Heart left ventricle (tissue), 16 donors: ENCODE measurements at regions not wholly inside any gene's neighbourhood (a gene's known extent, or its start where the extent isn't known, plus 50 kb on each side); places are given as distances from the start of the nearest gene placed in this dataset.

Source experiments
- ATAC-seq, 4 donors: fragments of 200-7000 bp; cut with Tn5 transposase; one replicate each; pipeline ENCODE4 v1.9.1; 2020 to 2022; ENCODE audit warnings: moderate library complexity in 4 of 4, mild to moderate bottlenecking in 3 of 4, moderate number of reproducible peaks in 1 of 4
- DNase-seq, 5 donors: peaks; one replicate each; pipeline ENCODE4 v3.0.0-alpha.2; 2020
- H3K27ac ChIP-seq, 12 donors: fragments of 200-600 bp; sonication (generic) in 4 of 12; one replicate each; pipeline versions ENCODE4 v1.5.0 to v1.8.0; 2016 to 2022; ENCODE audit warnings: mild to moderate bottlenecking in 2 of 12
- H3K27me3 ChIP-seq, 9 donors: fragments of 200-600 bp; sonication (generic) in 2 of 9; one replicate each; pipeline versions ENCODE4 v1.5.1 to v1.8.0; 2016 to 2022; ENCODE audit warnings: mild to moderate bottlenecking in 3 of 9
- H3K36me3 ChIP-seq, 9 donors: fragments of 200-600 bp; sonication (generic) in 2 of 9; one replicate each; pipeline versions ENCODE4 v1.5.0 to v1.8.0; 2018 to 2022; ENCODE audit warnings: mild to moderate bottlenecking in 2 of 9
- H3K4me1 ChIP-seq, 12 donors: fragments of 200-600 bp; sonication (generic) in 4 of 12; one replicate each; pipeline versions ENCODE4 v1.5.0 to v1.8.0; 2016 to 2022; ENCODE audit warnings: mild to moderate bottlenecking in 3 of 12
- H3K4me3 ChIP-seq, 12 donors: fragments of 200-600 bp; sonication (generic) in 4 of 12; one replicate each; pipeline versions ENCODE4 v1.5.0 to v1.8.0; 2017 to 2022; ENCODE audit warnings: mild to moderate bottlenecking in 9 of 12, moderate library complexity in 4 of 12
- H3K9me3 ChIP-seq, 12 donors: fragments of 200-600 bp; sonication (generic) in 4 of 12; one replicate each; pipeline versions ENCODE4 v1.5.0 to v1.8.0; 2016 to 2022; ENCODE audit warnings: mild to moderate bottlenecking in 1 of 12
- POLR2A ChIP-seq, 2 donors: fragments of 450-650 bp; IDR thresholded peaks; one replicate each; pipeline ENCODE4 v1.6.1; 2017; ENCODE audit warnings: antibody characterized with exemption in 2 of 2, mild to moderate bottlenecking in 2 of 2, moderate library complexity in 2 of 2
- WGBS, 4 donors: extraction: QIAGEN DNeasy Blood & Tissue Kit in 2 of 4; methylation state at CpG; one replicate each; pipeline versions ENCODE4 v1.1.5 to v1.1.7; 2013 to 2018; 5-methylcytosine and 5-hydroxymethylcytosine counted together
- intact Hi-C, 10 donors: fragments of 100-400 bp; cut with DNase I; formaldehyde crosslinking; loops; one replicate each; pipeline versions ENCODE4 v1.11.1 to v1.14.2; 2022
- TF ChIP-seq, protein P1 (sequence below), 12 donors: fragments of 200-600 bp; sonication (generic) in 4 of 12; IDR thresholded peaks; one replicate each; pipeline versions ENCODE4 v1.5.0 to v1.8.0; 2018 to 2022; ENCODE audit warnings: antibody characterized with exemption in 12 of 12, mild to moderate bottlenecking in 5 of 12
- donor health status: ischemic (EF 13 %, LVEDD 7.1; RV severe dilation, severe dysfunction).
- donor health status: healthy with polysubstance abuse.
- donor health status: DM: no; HTN: yes; CAD: no.
- donor health status: DM: no; HTN: no; CAD: no.
- donor health status: ischemic (EF 25% LVEDD 6.9; RV normal size, moderate dysfunction).
- donor health status: ischemic (EF 25% LVEDD 5.7; RV mildly dilated, moderate dysfunction).
- donor health status: healthy.
- donor health status: DM: yes; HTN: yes; CAD: no.
- donor health status: ischemic (EF 35%, LVEDD 5.7; RV mildly dilated, moderate dysfunction).
- donor health status: nonischemic (EF 11% LVEDD 7.7; RV severe dilation, severe dysfunction).
- donor health status: DM: yes; HTN: yes; CAD: no.
- donor health status: PGD.
- donor health status: ischemic (EF 29% LVEDD 5.4; RV normal size, mild dysfunction).
- donor health status: nonischemic (EF 23%, LVEDD 6.1; RV moderate dilation, normal function).

DNA sequence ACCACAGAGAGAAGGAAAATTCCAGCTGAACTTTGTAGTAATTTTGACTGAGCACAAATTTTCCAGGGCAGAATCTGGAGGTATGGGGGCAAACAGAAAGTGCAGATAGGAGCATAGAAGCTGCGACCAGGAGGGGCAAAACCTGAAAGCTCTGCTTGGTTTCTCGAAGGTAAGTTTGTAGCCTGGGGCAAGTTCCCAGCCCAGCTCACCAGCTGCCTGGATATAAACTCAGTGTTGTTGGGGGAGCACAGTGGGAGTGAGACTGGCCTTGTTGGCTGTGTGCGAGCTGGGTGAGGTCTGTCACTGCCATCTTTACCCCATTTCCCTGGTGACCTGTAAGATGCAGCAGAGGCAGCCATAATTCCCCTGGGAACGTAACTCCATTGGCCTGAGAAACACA lies 213.5 kb upstream of the POF1B start:
- 56 to 77% (median 69%) methylated on average over 4 of the region's 4 CpGs for WGBS, 4 donors

DNA sequence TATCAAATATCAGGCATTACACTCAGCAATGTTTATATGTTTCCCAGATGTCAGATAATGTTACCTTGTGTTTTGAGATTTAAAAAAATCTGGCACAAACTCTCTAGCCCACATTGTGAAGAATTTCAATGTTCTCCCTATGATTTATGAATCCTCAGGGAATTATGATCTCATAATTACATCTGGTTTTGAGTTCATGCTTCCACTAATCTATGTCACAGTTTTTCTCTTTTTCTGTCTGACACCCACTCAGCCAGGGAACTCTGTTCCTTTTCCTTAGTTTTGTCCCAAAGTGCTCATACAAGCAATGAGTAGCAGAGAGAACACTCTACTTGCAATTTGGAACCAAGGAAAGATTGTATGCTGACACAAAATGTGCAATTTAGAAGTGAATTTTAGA lies 212.1 kb upstream of the POF1B start:
- H3K9me3 ChIP-seq = peaks cover 0 to 14% (median 0%) of the 10 kb centered on the region in 12 donors
- no peaks in the 10 kb centered on the region for H3K4me1 ChIP-seq
- H3K36me3 ChIP-seq = no peaks in the 10 kb centered on the region
- intact Hi-C loops = no loop called here
- ATAC-seq (peak in 1 of 4 donors; percentile 18), DNase-seq (no peak)
- no peak overlapping the region for H3K27ac ChIP-seq
- TF ChIP-seq, protein P1, sequence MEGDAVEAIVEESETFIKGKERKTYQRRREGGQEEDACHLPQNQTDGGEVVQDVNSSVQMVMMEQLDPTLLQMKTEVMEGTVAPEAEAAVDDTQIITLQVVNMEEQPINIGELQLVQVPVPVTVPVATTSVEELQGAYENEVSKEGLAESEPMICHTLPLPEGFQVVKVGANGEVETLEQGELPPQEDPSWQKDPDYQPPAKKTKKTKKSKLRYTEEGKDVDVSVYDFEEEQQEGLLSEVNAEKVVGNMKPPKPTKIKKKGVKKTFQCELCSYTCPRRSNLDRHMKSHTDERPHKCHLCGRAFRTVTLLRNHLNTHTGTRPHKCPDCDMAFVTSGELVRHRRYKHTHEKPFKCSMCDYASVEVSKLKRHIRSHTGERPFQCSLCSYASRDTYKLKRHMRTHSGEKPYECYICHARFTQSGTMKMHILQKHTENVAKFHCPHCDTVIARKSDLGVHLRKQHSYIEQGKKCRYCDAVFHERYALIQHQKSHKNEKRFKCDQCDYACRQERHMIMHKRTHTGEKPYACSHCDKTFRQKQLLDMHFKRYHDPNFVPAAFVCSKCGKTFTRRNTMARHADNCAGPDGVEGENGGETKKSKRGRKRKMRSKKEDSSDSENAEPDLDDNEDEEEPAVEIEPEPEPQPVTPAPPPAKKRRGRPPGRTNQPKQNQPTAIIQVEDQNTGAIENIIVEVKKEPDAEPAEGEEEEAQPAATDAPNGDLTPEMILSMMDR (IDR thresholded peaks at IDR 0.05) = no peak
- TF ChIP-seq POLR2A (IDR thresholded peaks at IDR 0.05) = no peak
- H3K4me3 ChIP-seq = no peak overlapping the region
- no peaks in the 10 kb centered on the region for H3K27me3 ChIP-seq

More for the DNA sequence above, 213.5 kb upstream of the POF1B start:
- intact Hi-C loops = no loop called here
- no peaks in the 10 kb centered on the region for H3K36me3 ChIP-seq
- ATAC-seq = no peak
- no peak overlapping the region for H3K27ac ChIP-seq
- TF ChIP-seq POLR2A (IDR thresholded peaks at IDR 0.05) = no peak
- TF ChIP-seq, protein P1 (IDR thresholded peaks at IDR 0.05) = no peak
- no peak overlapping the region for H3K4me3 ChIP-seq
- no peaks in the 10 kb centered on the region for H3K4me1 ChIP-seq
- no peaks in the 10 kb centered on the region for H3K27me3 ChIP-seq
- no peak for DNase-seq
- peaks cover 0 to 19% (median 0%) of the 10 kb centered on the region in 12 donors for H3K9me3 ChIP-seq

DNA sequence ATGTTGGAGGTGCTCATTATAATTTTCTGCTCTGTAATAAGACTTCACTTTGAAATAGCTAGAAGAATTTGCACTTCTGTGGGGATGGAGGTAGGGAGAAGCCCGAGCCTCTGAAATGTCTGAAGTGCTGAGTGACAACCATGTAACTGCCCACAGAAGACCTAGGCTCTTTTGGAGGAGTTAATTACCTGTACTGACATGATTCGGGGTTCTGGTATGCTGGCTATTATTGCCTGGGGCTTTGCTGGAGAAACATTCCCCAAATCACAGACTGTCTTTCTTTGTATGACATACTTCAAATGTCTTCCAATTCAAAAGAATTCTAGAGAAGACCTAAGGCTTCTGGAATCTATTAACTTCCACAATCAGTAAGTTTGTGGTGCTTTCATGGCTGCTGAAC lies 211.2 kb upstream of the POF1B start:
- Histone ChIP-seq H3K4me1 (no peaks in the 10 kb centered on the region), H3K4me3 (no peak overlapping the region), H3K27me3 (no peaks in the 10 kb centered on the region), H3K36me3 (no peaks in the 10 kb centered on the region), H3K9me3 (peaks cover 0 to 14% (median 0%) of the 10 kb centered on the region in 12 donors), H3K27ac (no peak overlapping the region)
- ATAC-seq (no peak), DNase-seq (no peak)
- WGBS, 4 donors = 37 to 57% (median 43%) methylated on average over 2 of the region's 2 CpGs
- TF ChIP-seq, protein P1 (IDR thresholded peaks at IDR 0.05) = no peak
- no peak for TF ChIP-seq POLR2A (IDR thresholded peaks at IDR 0.05)
- intact Hi-C loops = no loop called here

DNA sequence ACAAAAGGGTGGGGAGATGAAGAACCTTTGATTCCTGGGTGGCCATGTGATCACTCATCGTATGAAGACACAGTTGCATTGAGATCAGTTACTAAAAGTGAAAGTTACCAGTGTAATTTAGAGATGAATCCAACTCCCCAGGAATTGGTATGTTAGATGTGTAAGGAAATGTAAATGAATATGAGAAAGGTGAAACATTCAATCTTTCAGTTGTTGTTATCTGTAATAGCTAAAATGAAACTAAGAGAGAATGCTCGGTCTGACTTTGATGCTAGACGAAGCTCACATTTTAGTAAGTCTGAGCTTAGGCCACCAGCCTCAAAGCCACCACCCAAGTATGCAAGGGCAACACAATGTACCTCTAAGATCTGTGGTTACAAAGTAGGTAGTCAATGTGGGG lies 194.3 kb upstream of the POF1B start:
- no peak for ATAC-seq
- TF ChIP-seq POLR2A (IDR thresholded peaks at IDR 0.05) = no peak

DNA sequence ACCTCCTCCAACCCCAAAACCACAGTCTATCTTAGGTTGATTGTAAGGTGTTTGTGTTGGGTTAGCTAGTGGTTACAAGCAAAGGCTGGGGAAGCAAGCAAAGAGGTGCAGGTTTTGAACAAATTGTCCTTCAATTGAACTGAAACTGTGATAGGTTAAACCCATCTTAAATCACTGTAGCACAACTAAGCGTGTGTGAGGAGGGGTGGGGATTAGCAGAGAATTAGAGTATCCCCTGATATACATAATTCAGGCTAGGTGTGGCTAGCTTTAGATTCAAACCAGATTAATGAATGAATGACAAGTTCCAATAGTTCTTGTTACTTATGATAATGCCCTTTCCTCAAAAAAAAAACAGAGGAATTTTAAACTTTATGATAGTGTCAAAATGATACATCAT lies 191.0 kb upstream of the POF1B start:
- Histone ChIP-seq H3K27ac (no peak overlapping the region), H3K36me3 (no peaks in the 10 kb centered on the region), H3K4me3 (no peak overlapping the region), H3K4me1 (no peaks in the 10 kb centered on the region), H3K27me3 (peaks cover 0 to 16% (median 0%) of the 10 kb centered on the region in 9 donors), H3K9me3 (no peaks in the 10 kb centered on the region)
- ATAC-seq (no peak), DNase-seq (no peak)
- TF ChIP-seq, protein P1 (IDR thresholded peaks at IDR 0.05) = no peak
- no peak for TF ChIP-seq POLR2A (IDR thresholded peaks at IDR 0.05)
- intact Hi-C loops = no loop called here
- WGBS, 4 donors = 57 to 75% (median 64%) methylated on average over 1 of the region's 1 CpG

More for the DNA sequence above, 194.3 kb upstream of the POF1B start:
- Histone ChIP-seq H3K36me3 (no peaks in the 10 kb centered on the region), H3K4me1 (no peaks in the 10 kb centered on the region), H3K27me3 (peaks cover 0 to 19% (median 0%) of the 10 kb centered on the region in 9 donors), H3K9me3 (no peaks in the 10 kb centered on the region), H3K4me3 (no peak overlapping the region), H3K27ac (no peak overlapping the region)
- DNase-seq = no peak
- intact Hi-C loops = no loop called here
- WGBS, 4 donors = 74 to 84% (median 76%) methylated on average over 3 of the region's 3 CpGs
